ENCODE measurements at regions not wholly inside any gene's neighbourhood (a gene's known extent, or its start where the extent isn't known, plus 50 kb on each side); places are given as distances from the start of the nearest gene placed in this dataset.

- Histone ChIP-seq H3K27me3 (ENCODE audit: insufficient read depth, low read depth) (no peaks in the 10 kb centered on the region), H2AFZ (no peak overlapping the region), H3K9me2 (ENCODE audit: insufficient read depth) (no peaks in the 10 kb centered on the region), H4K20me1 (ENCODE audit: insufficient read depth) (no peaks in the 10 kb centered on the region), H3K79me2 (ENCODE audit: low read depth) (no peaks in the 10 kb centered on the region), H3K4me2 (no peak overlapping the region), H3F3A (ENCODE audit: insufficient read depth, low read depth) (0 out of 2 replicates have a peak, but pooled peaks cover 4% of the 10 kb centered on the region), H3K9me3 (ENCODE audit: insufficient read depth, low read depth) (no peaks in the 10 kb centered on the region), H3K4me1 (replicated peaks; ENCODE audit: insufficient read depth) (peaks cover 16% of the 10 kb centered on the region), H3K27ac (no peak overlapping the region), H3K36me3 (ENCODE audit: low read depth) (no peaks in the 10 kb centered on the region), H3K4me3 (no peak overlapping the region)
- CTCF ChIA-PET, result no interaction called here
- intact Hi-C loops (cut with micrococcal nuclease; ENCODE audit: unreplicated experiment), result loop anchor here (10.0 kb wide), 1 partner anchor 159 kb away; no protein-coding TSS in a partner anchor
- TF ChIP-seq EZH2 (IDR thresholded peaks at IDR 0.05; ENCODE audit: low read depth) (no peak), CTCF (conservative IDR thresholded peaks at IDR 0.05) (no peak)
- no peak for DNase-seq
- POLR2A ChIA-PET (ENCODE audit: unreplicated experiment), result no interaction called here
- BruUV-seq (replicated peaks), result no TSS peak
Measured at GRCh38 chr2:56743807-56744206, 560.0 kb downstream of the CCDC85A start.

- no peak for TF ChIP-seq EZH2 (IDR thresholded peaks at IDR 0.05; ENCODE audit: low read depth)
- TF ChIP-seq CTCF (conservative IDR thresholded peaks at IDR 0.05), result peak; percentile 69
- H3K4me2 ChIP-seq, result no peak overlapping the region
- ChIA-PET POLR2A (ENCODE audit: unreplicated experiment) (no interaction called here), CTCF (interaction anchor here (0.6 to 1.6 kb wide), 2 partner anchors 566 to 568 kb away, joined by 4 to 6 read pairs; partner anchors contain the start of gene CCDC85A)
- H4K20me1 ChIP-seq (ENCODE audit: insufficient read depth), result no peaks in the 10 kb centered on the region
- H3K9me3 ChIP-seq (ENCODE audit: insufficient read depth, low read depth), result no peaks in the 10 kb centered on the region
- no peaks in the 10 kb centered on the region for H3K9me2 ChIP-seq (ENCODE audit: insufficient read depth)
- no peaks in the 10 kb centered on the region for H3F3A ChIP-seq (ENCODE audit: insufficient read depth, low read depth)
- no peak overlapping the region for H2AFZ ChIP-seq
- no peak for DNase-seq
- intact Hi-C loops (cut with micrococcal nuclease; ENCODE audit: unreplicated experiment), result loop anchor here (2.0 to 10.0 kb wide), 2 partner anchors 164 to 566 kb away; partner anchors contain the start of gene CCDC85A
- no peaks in the 10 kb centered on the region for H3K27me3 ChIP-seq (ENCODE audit: insufficient read depth, low read depth)
- BruUV-seq (replicated peaks), result no TSS peak
- H3K27ac ChIP-seq, result no peak overlapping the region
- no peaks in the 10 kb centered on the region for H3K79me2 ChIP-seq (ENCODE audit: low read depth)
- no peaks in the 10 kb centered on the region for H3K4me1 ChIP-seq (replicated peaks; ENCODE audit: insufficient read depth)
- H3K36me3 ChIP-seq (ENCODE audit: low read depth), result no peaks in the 10 kb centered on the region
- no peak overlapping the region for H3K4me3 ChIP-seq
Measured at GRCh38 chr2:56749152-56749752, 565.5 kb downstream of the CCDC85A start.

- no peaks in the 10 kb centered on the region for H4K20me1 ChIP-seq (ENCODE audit: insufficient read depth)
- TF ChIP-seq CTCF (conservative IDR thresholded peaks at IDR 0.05), result no peak
- no peak for TF ChIP-seq EZH2 (IDR thresholded peaks at IDR 0.05; ENCODE audit: low read depth)
- no peaks in the 10 kb centered on the region for H3K27me3 ChIP-seq (ENCODE audit: insufficient read depth, low read depth)
- no peaks in the 10 kb centered on the region for H3K4me1 ChIP-seq (replicated peaks; ENCODE audit: insufficient read depth)
- no peaks in the 10 kb centered on the region for H3K36me3 ChIP-seq (ENCODE audit: low read depth)
- CTCF ChIA-PET, result no interaction called here
- H3K9me2 ChIP-seq (ENCODE audit: insufficient read depth), result no peaks in the 10 kb centered on the region
- H3K4me2 ChIP-seq, result no peak overlapping the region
- DNase-seq, result no peak
- no peaks in the 10 kb centered on the region for H3F3A ChIP-seq (ENCODE audit: insufficient read depth, low read depth)
- no TSS peak for BruUV-seq (replicated peaks)
- H3K79me2 ChIP-seq (ENCODE audit: low read depth), result no peaks in the 10 kb centered on the region
- POLR2A ChIA-PET (ENCODE audit: unreplicated experiment), result no interaction called here
- H3K27ac ChIP-seq, result no peak overlapping the region
- no peak overlapping the region for H3K4me3 ChIP-seq
- intact Hi-C loops (cut with micrococcal nuclease; ENCODE audit: unreplicated experiment), result no loop called here
- H3K9me3 ChIP-seq (ENCODE audit: insufficient read depth, low read depth), result no peaks in the 10 kb centered on the region
- H2AFZ ChIP-seq, result no peak overlapping the region
Measured at GRCh38 chr2:56753182-56753581, 569.4 kb downstream of the CCDC85A start.

Data from PC-9 (cell line).